Stimulated activated CD4-positive, alpha-beta T cell treated with anti-CD3 and anti-CD28 coated beads, Interleukin-15, amount 100 ng/mL, for 1 hour (primary cell): ENCODE measurements at regions not wholly inside any gene's neighbourhood (a gene's known extent, or its start where the extent isn't known, plus 50 kb on each side); places are given as distances from the start of the nearest gene placed in this dataset.
"Not testable (repeated sequence)": the region's sequence is repeated elsewhere in the genome, so short reads cannot be mapped to it uniquely, and the experiment has no call there.

Experiments
- DNase-seq, 2 donors: peaks; one replicate each; pipeline ENCODE4 v3.0.0-alpha.2; 2020; ENCODE audit warnings: low read depth in 1 of 2, low spot score in 1 of 2

- no peak for DNase-seq
Measured at GRCh38 chr9:106207298-106207697, 513.0 kb downstream of the TMEM38B start.

GRCh38 chr9:106218427-106218826 lies 524.1 kb downstream of the TMEM38B start:
- no peak for DNase-seq

GRCh38 chr9:106218854-106219253 lies 524.5 kb downstream of the TMEM38B start:
- no peak for DNase-seq

GRCh38 chr9:106220415-106220814 lies 526.1 kb downstream of the TMEM38B start:
- DNase-seq: no peak

- DNase-seq: no peak
Measured at GRCh38 chr9:106228861-106229260, 534.5 kb downstream of the TMEM38B start.

- DNase-seq: no peak
Measured at GRCh38 chr9:106233116-106233515, 538.8 kb downstream of the TMEM38B start.

GRCh38 chr9:106260908-106261307 lies 566.6 kb downstream of the TMEM38B start:
- DNase-seq: not testable (repeated sequence)

- DNase-seq: no peak
Measured at GRCh38 chr9:106277966-106278365, 583.6 kb downstream of the TMEM38B start.

- no peak for DNase-seq
Measured at GRCh38 chr9:106283769-106284168, 579.2 kb upstream of the ZNF462 start.

- no peak for DNase-seq
Measured at GRCh38 chr9:106284296-106284695, 578.7 kb upstream of the ZNF462 start.

GRCh38 chr9:106286249-106286648 lies 576.7 kb upstream of the ZNF462 start:
- DNase-seq: no peak

- DNase-seq: no peak
Measured at GRCh38 chr9:106287091-106287631, 575.8 kb upstream of the ZNF462 start.

GRCh38 chr9:106287731-106288130 lies 575.2 kb upstream of the ZNF462 start:
- DNase-seq: no peak

GRCh38 chr9:106288689-106289088 lies 574.3 kb upstream of the ZNF462 start:
- DNase-seq: no peak

- DNase-seq: no peak
Measured at GRCh38 chr9:106291786-106292185, 571.2 kb upstream of the ZNF462 start.

- DNase-seq: no peak
Measured at GRCh38 chr9:106296426-106296825, 566.5 kb upstream of the ZNF462 start.

- DNase-seq: no peak
Measured at GRCh38 chr9:106298997-106299396, 564.0 kb upstream of the ZNF462 start.

- DNase-seq: no peak
Measured at GRCh38 chr9:106304401-106304920, 558.5 kb upstream of the ZNF462 start.

- DNase-seq: no peak
Measured at GRCh38 chr9:106305428-106306133, 557.4 kb upstream of the ZNF462 start.

GRCh38 chr9:106307670-106308069 lies 555.3 kb upstream of the ZNF462 start:
- DNase-seq: no peak

- DNase-seq: no peak
Measured at GRCh38 chr9:106309925-106310324, 553.0 kb upstream of the ZNF462 start.

- no peak for DNase-seq
Measured at GRCh38 chr9:106310782-106311181, 552.2 kb upstream of the ZNF462 start.

- no peak for DNase-seq
Measured at GRCh38 chr9:106312906-106313305, 550.1 kb upstream of the ZNF462 start.
